Body of pancreas (tissue), 4 donors: ENCODE measurements at regions not wholly inside any gene's neighbourhood (a gene's known extent, or its start where the extent isn't known, plus 50 kb on each side); places are given as distances from the start of the nearest gene placed in this dataset.

ENCODE experiments used
- POLR2A ChIP-seq, 3 donors: fragments of 450-650 bp; IDR thresholded peaks; one replicate each; pipeline ENCODE4 v1.6.1; 2016; ENCODE audit warnings: antibody characterized with exemption in 3 of 3, mild to moderate bottlenecking in 2 of 3
- TF ChIP-seq, protein P1 (sequence below), 7 experiments: fragments of 450-650 bp in 4 of 7; fragments of 200-600 bp in 3 of 7; sonication (generic) in 3 of 7; IDR thresholded peaks; one replicate each; pipeline ENCODE4 v1.5.1; 2016 to 2019; ENCODE audit warnings: antibody characterized with exemption in 7 of 7

DNA sequence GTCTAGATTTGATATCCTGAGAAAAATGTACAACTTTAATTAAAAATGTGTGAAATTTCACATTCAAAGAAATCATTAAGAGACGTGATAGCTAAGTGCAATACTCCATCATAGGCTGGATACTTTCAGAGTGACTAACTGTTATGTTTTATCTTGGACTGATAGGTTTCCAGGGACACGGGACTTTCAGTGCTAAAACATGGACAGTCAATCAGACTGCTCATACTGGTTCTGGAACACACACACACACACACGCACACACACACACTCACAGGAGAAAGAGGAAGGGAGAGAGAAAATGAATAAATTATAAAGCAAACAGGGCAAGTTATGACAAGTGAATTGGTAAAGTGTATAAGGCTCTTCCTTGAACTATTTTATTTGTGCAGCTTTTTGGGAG is 955.9 kb downstream of the SLITRK5 start:
- TF ChIP-seq, protein P1, sequence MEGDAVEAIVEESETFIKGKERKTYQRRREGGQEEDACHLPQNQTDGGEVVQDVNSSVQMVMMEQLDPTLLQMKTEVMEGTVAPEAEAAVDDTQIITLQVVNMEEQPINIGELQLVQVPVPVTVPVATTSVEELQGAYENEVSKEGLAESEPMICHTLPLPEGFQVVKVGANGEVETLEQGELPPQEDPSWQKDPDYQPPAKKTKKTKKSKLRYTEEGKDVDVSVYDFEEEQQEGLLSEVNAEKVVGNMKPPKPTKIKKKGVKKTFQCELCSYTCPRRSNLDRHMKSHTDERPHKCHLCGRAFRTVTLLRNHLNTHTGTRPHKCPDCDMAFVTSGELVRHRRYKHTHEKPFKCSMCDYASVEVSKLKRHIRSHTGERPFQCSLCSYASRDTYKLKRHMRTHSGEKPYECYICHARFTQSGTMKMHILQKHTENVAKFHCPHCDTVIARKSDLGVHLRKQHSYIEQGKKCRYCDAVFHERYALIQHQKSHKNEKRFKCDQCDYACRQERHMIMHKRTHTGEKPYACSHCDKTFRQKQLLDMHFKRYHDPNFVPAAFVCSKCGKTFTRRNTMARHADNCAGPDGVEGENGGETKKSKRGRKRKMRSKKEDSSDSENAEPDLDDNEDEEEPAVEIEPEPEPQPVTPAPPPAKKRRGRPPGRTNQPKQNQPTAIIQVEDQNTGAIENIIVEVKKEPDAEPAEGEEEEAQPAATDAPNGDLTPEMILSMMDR (IDR thresholded peaks at IDR 0.05) = no peak
- TF ChIP-seq POLR2A (IDR thresholded peaks at IDR 0.05) = no peak
